WERI-Rb-1 (cell line): ENCODE measurements at regions not wholly inside any gene's neighbourhood (a gene's known extent, or its start where the extent isn't known, plus 50 kb on each side); places are given as distances from the start of the nearest gene placed in this dataset.

Experiments used
- DNase-seq: peaks from one replicate; pipeline ENCODE4 v3.0.0-alpha.2; 2020
- H3K27ac ChIP-seq: fragments of 250-450 bp; sonication (Bioruptor Pico); 2 replicates; pipeline ENCODE4 v1.5.1; 2020; ENCODE audit warnings: mild to moderate bottlenecking, moderate library complexity
- H3K27me3 ChIP-seq: fragments of 250-450 bp; sonication (Bioruptor Pico); 2 replicates; pipeline ENCODE4 v1.5.1; 2021; ENCODE audit warnings: mild to moderate bottlenecking, low read depth, moderate library complexity; ENCODE audit not compliant: insufficient read depth, severe bottlenecking
- H3K36me3 ChIP-seq: fragments of 250-450 bp; sonication (Bioruptor Pico); 2 replicates; pipeline ENCODE4 v1.5.1; 2020; ENCODE audit warnings: mild to moderate bottlenecking, moderate library complexity
- H3K4me3 ChIP-seq: 2 replicates; pipeline ENCODE4 v1.5.1; 2011; ENCODE audit warnings: low read depth, mild to moderate bottlenecking, control low read depth, low read length
- H3K9me3 ChIP-seq: fragments of 250-450 bp; sonication (Bioruptor Pico); 2 replicates; pipeline ENCODE4 v1.5.1; 2021; ENCODE audit warnings: mild to moderate bottlenecking, moderate library complexity; ENCODE audit not compliant: severe bottlenecking
- TF ChIP-seq, protein P1 (sequence below): IDR thresholded peaks from 2 replicates; pipeline ENCODE4 v1.5.1; 2011; ENCODE audit warnings: low read depth, mild to moderate bottlenecking, control low read depth, inconsistent platforms, low read length

- no peaks in the 10 kb centered on the region for H3K9me3 ChIP-seq
- H3K4me3 ChIP-seq, result no peak overlapping the region
- no peaks in the 10 kb centered on the region for H3K36me3 ChIP-seq
- no peak overlapping the region for H3K27ac ChIP-seq
- H3K27me3 ChIP-seq, result no peaks in the 10 kb centered on the region
- TF ChIP-seq, protein P1, sequence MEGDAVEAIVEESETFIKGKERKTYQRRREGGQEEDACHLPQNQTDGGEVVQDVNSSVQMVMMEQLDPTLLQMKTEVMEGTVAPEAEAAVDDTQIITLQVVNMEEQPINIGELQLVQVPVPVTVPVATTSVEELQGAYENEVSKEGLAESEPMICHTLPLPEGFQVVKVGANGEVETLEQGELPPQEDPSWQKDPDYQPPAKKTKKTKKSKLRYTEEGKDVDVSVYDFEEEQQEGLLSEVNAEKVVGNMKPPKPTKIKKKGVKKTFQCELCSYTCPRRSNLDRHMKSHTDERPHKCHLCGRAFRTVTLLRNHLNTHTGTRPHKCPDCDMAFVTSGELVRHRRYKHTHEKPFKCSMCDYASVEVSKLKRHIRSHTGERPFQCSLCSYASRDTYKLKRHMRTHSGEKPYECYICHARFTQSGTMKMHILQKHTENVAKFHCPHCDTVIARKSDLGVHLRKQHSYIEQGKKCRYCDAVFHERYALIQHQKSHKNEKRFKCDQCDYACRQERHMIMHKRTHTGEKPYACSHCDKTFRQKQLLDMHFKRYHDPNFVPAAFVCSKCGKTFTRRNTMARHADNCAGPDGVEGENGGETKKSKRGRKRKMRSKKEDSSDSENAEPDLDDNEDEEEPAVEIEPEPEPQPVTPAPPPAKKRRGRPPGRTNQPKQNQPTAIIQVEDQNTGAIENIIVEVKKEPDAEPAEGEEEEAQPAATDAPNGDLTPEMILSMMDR, result no peak
- DNase-seq, result no peak
These were observed 400.5 kb downstream of the SHANK2 start for GRCh38 chr11:70851907-70852306.

- Histone ChIP-seq H3K27ac (no peak overlapping the region), H3K9me3 (no peaks in the 10 kb centered on the region), H3K27me3 (no peaks in the 10 kb centered on the region), H3K36me3 (no peaks in the 10 kb centered on the region), H3K4me3 (no peak overlapping the region)
- DNase-seq, result no peak
- TF ChIP-seq, protein P1, result no peak
These were observed 399.2 kb downstream of the SHANK2 start for GRCh38 chr11:70853068-70853769.

DNA sequence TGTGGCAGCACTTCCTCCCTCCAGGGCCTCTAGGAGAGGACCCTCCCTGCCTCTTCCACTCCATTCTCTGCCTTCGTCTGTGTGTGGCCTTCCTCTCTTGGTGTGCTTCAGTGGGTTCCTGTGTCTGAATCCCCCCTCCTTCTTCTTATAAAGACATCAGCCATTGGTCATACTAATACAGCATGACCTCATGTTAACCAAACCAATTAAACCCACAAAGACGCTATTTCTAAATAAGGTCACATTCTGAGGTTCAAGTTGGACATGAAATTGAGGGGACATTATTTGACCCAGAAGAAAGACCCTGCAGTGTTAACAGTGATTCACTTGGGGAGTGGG, 398.6 kb downstream of the SHANK2 start:
- no peaks in the 10 kb centered on the region for H3K27me3 ChIP-seq
- H3K36me3 ChIP-seq, result no peaks in the 10 kb centered on the region
- H3K27ac ChIP-seq, result no peak overlapping the region
- DNase-seq, result no peak
- H3K4me3 ChIP-seq, result no peak overlapping the region
- no peaks in the 10 kb centered on the region for H3K9me3 ChIP-seq
- TF ChIP-seq, protein P1, result no peak

- H3K4me3 ChIP-seq, result no peak overlapping the region
- TF ChIP-seq, protein P1, result no peak
- no peaks in the 10 kb centered on the region for H3K36me3 ChIP-seq
- no peak overlapping the region for H3K27ac ChIP-seq
- DNase-seq, result no peak
- no peaks in the 10 kb centered on the region for H3K9me3 ChIP-seq
- no peaks in the 10 kb centered on the region for H3K27me3 ChIP-seq
These were observed 398.2 kb downstream of the SHANK2 start for GRCh38 chr11:70854201-70854600.

- TF ChIP-seq, protein P1, result no peak
- DNase-seq, result peak; percentile 44
- H3K27ac ChIP-seq, result no peak overlapping the region
These were observed 397.3 kb downstream of the SHANK2 start for GRCh38 chr11:70854901-70855556.

More at GRCh38 chr11:70854901-70855556, 397.3 kb downstream of the SHANK2 start:
- H3K36me3 ChIP-seq, result no peaks in the 10 kb centered on the region
- no peaks in the 10 kb centered on the region for H3K27me3 ChIP-seq
- H3K4me3 ChIP-seq, result no peak overlapping the region
- H3K9me3 ChIP-seq, result no peaks in the 10 kb centered on the region
